ENCODE measurements at regions not wholly inside any gene's neighbourhood (a gene's known extent, or its start where the extent isn't known, plus 50 kb on each side); places are given as distances from the start of the nearest gene placed in this dataset.

GRCh38 chr3:87973906-87974305 lies 84.9 kb downstream of the CGGBP1 start:
- Histone ChIP-seq H3K27ac (no peak overlapping the region), H3K27me3 (no peaks in the 10 kb centered on the region), H3K4me3 (no peak overlapping the region), H3K4me1 (no peaks in the 10 kb centered on the region), H3K36me3 (ENCODE audit: low read depth, missing control alignments) (no peaks in the 10 kb centered on the region), H3K9me3 (no peaks in the 10 kb centered on the region)
- 65 to 73% methylated on average over 5 of the region's 5 CpGs for WGBS, 2 donors
- no peak for DNase-seq
- TF ChIP-seq POLR2A (IDR thresholded peaks at IDR 0.05) (no peak), CTCF (IDR thresholded peaks at IDR 0.05) (no peak)
- intact Hi-C loops (cut with DNase I; ENCODE audit: low total_unique reads), result no loop called here

- H3K36me3 ChIP-seq (ENCODE audit: low read depth, missing control alignments), result no peaks in the 10 kb centered on the region
- no peaks in the 10 kb centered on the region for H3K4me1 ChIP-seq
- no peak for DNase-seq
- TF ChIP-seq POLR2A (IDR thresholded peaks at IDR 0.05), result no peak
- no peak for TF ChIP-seq CTCF (IDR thresholded peaks at IDR 0.05)
- H3K4me3 ChIP-seq, result no peak overlapping the region
- H3K27me3 ChIP-seq, result no peaks in the 10 kb centered on the region
- intact Hi-C loops (cut with DNase I; ENCODE audit: low total_unique reads), result no loop called here
- WGBS, 2 donors, result 68 to 72% methylated on average over 2 of the region's 2 CpGs
- H3K9me3 ChIP-seq, result no peaks in the 10 kb centered on the region
- no peak overlapping the region for H3K27ac ChIP-seq
These were observed 89.2 kb downstream of the CGGBP1 start for GRCh38 chr3:87969620-87970019.

GRCh38 chr3:87968668-87969067 lies 90.1 kb downstream of the CGGBP1 start:
- intact Hi-C loops (cut with DNase I; ENCODE audit: low total_unique reads), result no loop called here
- Histone ChIP-seq H3K27me3 (no peaks in the 10 kb centered on the region), H3K9me3 (no peaks in the 10 kb centered on the region), H3K4me3 (no peak overlapping the region), H3K36me3 (ENCODE audit: low read depth, missing control alignments) (no peaks in the 10 kb centered on the region), H3K4me1 (no peaks in the 10 kb centered on the region), H3K27ac (no peak overlapping the region)
- WGBS, 2 donors, result 85 to 89% methylated on average over 4 to 5 of the region's 5 CpGs
- DNase-seq, result no peak
- TF ChIP-seq CTCF (IDR thresholded peaks at IDR 0.05) (no peak), POLR2A (IDR thresholded peaks at IDR 0.05) (no peak)

GRCh38 chr3:87958289-87958688 lies 100.5 kb downstream of the CGGBP1 start:
- 52 to 61% methylated on average over 1 of the region's 1 CpG for WGBS, 2 donors
- DNase-seq, result no peak

More at GRCh38 chr3:87958289-87958688, 100.5 kb downstream of the CGGBP1 start:
- Histone ChIP-seq H3K9me3 (no peaks in the 10 kb centered on the region), H3K27me3 (no peaks in the 10 kb centered on the region), H3K4me1 (no peaks in the 10 kb centered on the region), H3K27ac (no peak overlapping the region), H3K36me3 (ENCODE audit: low read depth, missing control alignments) (no peaks in the 10 kb centered on the region), H3K4me3 (no peak overlapping the region)
- TF ChIP-seq POLR2A (IDR thresholded peaks at IDR 0.05) (no peak), CTCF (IDR thresholded peaks at IDR 0.05) (no peak)
- intact Hi-C loops (cut with DNase I; ENCODE audit: low total_unique reads), result no loop called here
